NCI-H526 (cell line): ENCODE measurements at regions not wholly inside any gene's neighbourhood (a gene's known extent, or its start where the extent isn't known, plus 50 kb on each side); places are given as distances from the start of the nearest gene placed in this dataset.

Source experiments
- DNase-seq, 2 experiments: peaks; one replicate each; lab custom pipeline; 2025; lab: John Stamatoyannopoulos, UW

- DNase-seq: no peak
Measured at GRCh38 chr20:62561948-62562347, 80.4 kb upstream of the SLCO4A1 start.

- DNase-seq: no peak
Measured at GRCh38 chr20:62562831-62563230, 79.5 kb upstream of the SLCO4A1 start.

GRCh38 chr20:62563561-62563960 lies 78.7 kb upstream of the SLCO4A1 start:
- DNase-seq: no peak

- DNase-seq: no peak
Measured at GRCh38 chr20:62564456-62565245, 77.7 kb upstream of the SLCO4A1 start.

- DNase-seq: no peak
Measured at GRCh38 chr20:62566266-62566665, 76.0 kb upstream of the SLCO4A1 start.

GRCh38 chr20:62566771-62567170 lies 75.5 kb upstream of the SLCO4A1 start:
- no peak for DNase-seq

- DNase-seq: no peak
Measured at GRCh38 chr20:62567246-62568044, 74.9 kb upstream of the SLCO4A1 start.

GRCh38 chr20:62568045-62568389 lies 74.3 kb upstream of the SLCO4A1 start:
- no peak for DNase-seq

GRCh38 chr20:62569615-62570014 lies 72.7 kb upstream of the SLCO4A1 start:
- DNase-seq: no peak

GRCh38 chr20:62570403-62570802 lies 71.9 kb upstream of the SLCO4A1 start:
- no peak for DNase-seq

GRCh38 chr20:62570897-62571668 lies 71.2 kb upstream of the SLCO4A1 start:
- no peak for DNase-seq

GRCh38 chr20:62571669-62572344 lies 70.5 kb upstream of the SLCO4A1 start:
- DNase-seq: peak in 1 of 2 experiments; percentile 58

GRCh38 chr20:62572980-62573379 lies 69.3 kb upstream of the SLCO4A1 start:
- no peak for DNase-seq

GRCh38 chr20:62573817-62574216 lies 68.5 kb upstream of the SLCO4A1 start:
- no peak for DNase-seq

GRCh38 chr20:62574230-62574993 lies 67.9 kb upstream of the SLCO4A1 start:
- DNase-seq: no peak

- no peak for DNase-seq
Measured at GRCh38 chr20:62575976-62576722, 66.2 kb upstream of the SLCO4A1 start.

- DNase-seq: no peak
Measured at GRCh38 chr20:62576815-62577489, 65.4 kb upstream of the SLCO4A1 start.

- DNase-seq: peak; percentile 34 to 90
Measured at GRCh38 chr20:62577490-62577836, 64.8 kb upstream of the SLCO4A1 start.

- DNase-seq: peak in 1 of 2 experiments; percentile 59
Measured at GRCh38 chr20:62578294-62578897, 63.9 kb upstream of the SLCO4A1 start.

GRCh38 chr20:62580052-62580451 lies 62.3 kb upstream of the SLCO4A1 start:
- DNase-seq: no peak
